Activated naive CD8-positive, alpha-beta T cell treated with anti-CD3 and anti-CD28 coated beads, Interleukin-2, amount 10 ng/mL, durations not matched to agents 7 days and 5 days (primary cell): ENCODE measurements at regions not wholly inside any gene's neighbourhood (a gene's known extent, or its start where the extent isn't known, plus 50 kb on each side); places are given as distances from the start of the nearest gene placed in this dataset.

Experiments
- ATAC-seq: fragments of 150-1000 bp; cut with Tn5 transposase; one replicate; pipeline ENCODE4 v1.10.0; 2021; ENCODE audit warnings: low read depth, moderate library complexity
- POLR2A ChIA-PET: fragments of 350-600 bp; sonication (Branson Sonifier 250); formaldehyde crosslinking; loops from one replicate; lab custom pipeline; 2021; ENCODE audit warnings: antibody characterized with exemption; lab: Charles Lee
- DNase-seq: peaks from one replicate; pipeline ENCODE4 v3.0.0; 2021
- H3K27ac Mint-ChIP-seq: one replicate; pipeline ENCODE4 v1.8.0; 2022; ENCODE audit warnings: mild to moderate bottlenecking, mixed read lengths
- H3K27me3 Mint-ChIP-seq: one replicate; pipeline ENCODE4 v1.8.0; 2022; ENCODE audit warnings: mild to moderate bottlenecking, moderate library complexity, mixed read lengths
- H3K36me3 Mint-ChIP-seq: one replicate; pipeline ENCODE4 v1.8.0; 2021; ENCODE audit warnings: mild to moderate bottlenecking, mixed read lengths
- H3K4me1 Mint-ChIP-seq: one replicate; pipeline ENCODE4 v1.8.0; 2021; ENCODE audit warnings: mixed read lengths
- H3K4me3 Mint-ChIP-seq: one replicate; pipeline ENCODE4 v1.8.0; 2022; ENCODE audit warnings: mild to moderate bottlenecking, moderate library complexity, mixed read lengths
- H3K9me3 Mint-ChIP-seq: one replicate; pipeline ENCODE4 v1.8.0; 2021; ENCODE audit warnings: mixed read lengths

DNA sequence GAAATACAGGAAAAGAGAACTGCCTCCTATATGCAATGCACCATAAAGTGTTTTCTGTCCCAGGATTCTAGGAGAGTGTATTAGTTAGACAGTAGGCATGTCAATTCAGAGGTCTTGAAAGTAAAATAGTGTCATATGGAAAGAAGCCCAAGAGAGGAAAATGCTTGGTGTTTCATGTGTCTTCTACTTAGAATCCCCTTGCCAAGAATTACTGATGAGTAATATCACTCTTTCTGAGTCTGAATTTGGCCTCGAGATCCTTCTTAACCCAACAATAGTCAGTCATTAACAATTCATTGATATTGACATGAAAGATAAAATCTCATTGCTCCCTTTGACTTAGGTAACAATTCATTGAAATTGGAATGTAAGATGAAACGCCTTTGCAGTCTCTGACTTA is 972.2 kb downstream of the TTLL7 start:
- Mint-ChIP-seq H3K27ac (no peak overlapping the region), H3K4me1 (peaks cover 4% of the 10 kb centered on the region), H3K9me3 (peaks cover 1% of the 10 kb centered on the region), H3K27me3 (no peaks in the 10 kb centered on the region), H3K4me3 (no peak overlapping the region), H3K36me3 (no peaks in the 10 kb centered on the region)
- POLR2A ChIA-PET: no interaction called here
- DNase-seq (no peak), ATAC-seq (no peak)

DNA sequence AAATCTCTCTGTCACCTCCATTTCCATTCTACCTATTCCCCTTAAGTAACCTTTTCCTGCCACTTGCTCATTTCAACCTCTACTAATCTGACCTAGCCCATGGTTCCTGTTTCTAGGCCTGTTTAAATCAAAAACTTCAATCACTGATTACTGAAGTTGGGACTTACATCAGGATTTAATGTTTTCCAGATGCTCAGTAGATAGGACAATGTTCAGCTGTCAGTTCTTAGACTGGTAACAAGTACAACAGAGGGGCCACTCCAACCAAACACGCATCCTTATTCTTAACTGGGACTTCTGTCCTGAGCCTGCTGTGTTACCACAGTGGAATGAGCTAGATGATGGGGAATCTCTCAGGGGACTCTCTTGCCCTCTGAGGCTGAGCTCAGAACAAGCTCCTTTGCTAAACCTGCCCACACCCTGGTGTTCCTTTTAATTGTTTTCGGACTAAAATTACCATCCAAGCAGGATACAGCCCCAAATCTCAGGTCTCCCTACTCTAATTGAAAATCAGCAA is 974.6 kb downstream of the TTLL7 start:
- Mint-ChIP-seq H3K4me3 (no peak overlapping the region), H3K4me1 (peaks cover 4% of the 10 kb centered on the region), H3K27me3 (no peaks in the 10 kb centered on the region), H3K9me3 (peaks cover 2% of the 10 kb centered on the region), H3K36me3 (no peaks in the 10 kb centered on the region), H3K27ac (no peak overlapping the region)
- no peak for ATAC-seq
- no peak for DNase-seq
- POLR2A ChIA-PET: no interaction called here

GRCh38 chr1:83023212-83023611 is 975.7 kb downstream of the TTLL7 start:
- Mint-ChIP-seq H3K4me1 (peaks cover 4% of the 10 kb centered on the region), H3K9me3 (peaks cover 2% of the 10 kb centered on the region), H3K27me3 (no peaks in the 10 kb centered on the region), H3K27ac (no peak overlapping the region), H3K4me3 (no peak overlapping the region), H3K36me3 (no peaks in the 10 kb centered on the region)
- ATAC-seq (no peak), DNase-seq (no peak)
- POLR2A ChIA-PET: no interaction called here

DNA sequence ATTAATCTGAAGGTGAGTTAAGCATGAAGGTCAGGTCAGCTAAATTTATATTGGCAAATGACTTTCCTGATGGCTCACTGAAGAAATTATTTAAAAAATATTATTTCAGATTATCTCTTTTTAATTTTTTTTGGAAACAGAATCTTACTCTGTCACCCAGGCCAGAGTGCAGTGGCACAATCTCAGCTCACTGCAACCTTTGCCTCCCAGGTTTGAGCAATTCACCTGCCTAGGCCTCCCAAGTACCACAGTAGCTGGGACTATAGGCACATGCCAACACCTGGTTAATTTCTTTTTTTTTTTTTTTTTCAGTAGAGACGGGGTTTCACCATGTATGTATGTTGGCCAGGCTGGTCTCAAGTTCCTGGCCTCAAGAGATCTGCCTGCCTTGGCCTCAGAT is 976.7 kb downstream of the TTLL7 start:
- Mint-ChIP-seq H3K9me3 (peaks cover 2% of the 10 kb centered on the region), H3K27me3 (no peaks in the 10 kb centered on the region), H3K4me3 (no peak overlapping the region), H3K36me3 (no peaks in the 10 kb centered on the region), H3K4me1 (peaks cover 4% of the 10 kb centered on the region), H3K27ac (no peak overlapping the region)
- POLR2A ChIA-PET: no interaction called here
- ATAC-seq (no peak), DNase-seq (no peak)

DNA sequence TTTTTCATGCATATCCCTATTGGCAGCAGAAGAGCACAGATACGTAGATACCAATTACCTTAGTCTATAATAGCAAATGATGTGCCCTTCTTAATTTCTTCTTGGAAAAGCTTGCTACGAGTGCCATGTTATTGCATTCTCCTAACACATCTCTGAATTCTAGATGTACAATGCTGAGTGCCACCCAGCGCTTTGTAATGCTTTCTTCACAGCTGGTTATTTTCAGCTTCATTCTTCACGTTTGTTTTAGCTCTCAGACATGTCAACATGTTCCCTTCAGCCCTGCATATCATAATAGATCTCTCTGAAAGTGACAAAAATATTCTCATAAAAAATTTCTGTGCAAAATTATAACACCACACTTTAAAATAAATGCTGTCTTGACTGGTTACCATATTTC is 981.2 kb downstream of the TTLL7 start:
- Mint-ChIP-seq H3K4me3 (no peak overlapping the region), H3K27ac (no peak overlapping the region), H3K9me3 (peaks cover 4% of the 10 kb centered on the region), H3K4me1 (no peaks in the 10 kb centered on the region), H3K27me3 (peaks cover 5% of the 10 kb centered on the region), H3K36me3 (no peaks in the 10 kb centered on the region)
- no peak for ATAC-seq
- POLR2A ChIA-PET: no interaction called here
- DNase-seq: no peak

- Mint-ChIP-seq H3K27ac (no peak overlapping the region), H3K4me3 (no peak overlapping the region), H3K27me3 (peaks cover 5% of the 10 kb centered on the region), H3K9me3 (peaks cover 4% of the 10 kb centered on the region), H3K36me3 (no peaks in the 10 kb centered on the region), H3K4me1 (no peaks in the 10 kb centered on the region)
- no peak for DNase-seq
- no peak for ATAC-seq
- POLR2A ChIA-PET: no interaction called here
Observed at GRCh38 chr1:83017276-83017675, 981.7 kb downstream of the TTLL7 start.

DNA sequence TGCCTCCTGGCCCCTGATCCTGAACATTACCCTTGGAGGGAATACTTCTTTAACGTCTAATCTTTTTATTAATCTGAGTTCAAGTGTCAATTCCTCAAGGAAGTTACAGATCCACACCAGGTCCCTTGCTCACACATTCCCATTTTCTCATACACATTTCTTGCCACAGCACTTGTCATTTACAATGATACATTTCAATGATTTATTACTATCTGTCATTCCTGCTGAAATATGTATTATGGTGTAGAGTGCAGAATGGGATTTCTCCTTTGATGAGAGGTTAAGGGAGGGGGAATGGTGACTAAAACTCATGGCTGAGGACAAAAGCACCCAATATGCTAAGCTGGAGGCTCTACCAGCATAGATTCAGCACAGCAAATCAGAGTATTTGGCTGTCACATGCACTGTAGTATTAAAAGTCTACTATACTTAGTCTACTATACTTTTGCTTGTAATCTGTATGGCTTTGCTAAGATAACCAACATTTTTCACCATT is 982.5 kb downstream of the TTLL7 start:
- Mint-ChIP-seq H3K36me3 (no peaks in the 10 kb centered on the region), H3K4me1 (no peaks in the 10 kb centered on the region), H3K9me3 (peaks cover 4% of the 10 kb centered on the region), H3K4me3 (no peak overlapping the region), H3K27me3 (peaks cover 5% of the 10 kb centered on the region), H3K27ac (no peak overlapping the region)
- POLR2A ChIA-PET: no interaction called here
- no peak for DNase-seq
- no peak for ATAC-seq

DNA sequence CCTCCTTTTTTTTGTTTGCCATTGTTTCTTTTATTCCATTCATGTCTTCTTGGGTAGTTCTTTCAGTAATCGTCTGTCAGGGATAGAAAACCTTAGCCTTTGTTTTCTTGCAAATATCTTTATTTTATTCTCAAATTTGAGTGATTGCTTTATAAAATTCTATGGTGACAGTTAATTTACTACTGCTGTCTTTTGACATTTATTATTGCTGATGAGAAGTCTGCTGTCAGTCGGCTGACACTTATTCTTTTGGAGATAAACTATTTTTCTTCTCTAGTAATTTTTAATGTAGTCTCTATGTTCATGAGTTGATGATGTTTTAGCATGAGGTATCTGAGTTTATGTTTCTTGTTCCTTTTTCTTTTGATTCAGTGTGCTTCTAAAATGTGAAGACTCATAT is 983.8 kb downstream of the TTLL7 start:
- ATAC-seq (no peak), DNase-seq (no peak)
- POLR2A ChIA-PET: no interaction called here
- Mint-ChIP-seq H3K36me3 (no peaks in the 10 kb centered on the region), H3K27me3 (peaks cover 8% of the 10 kb centered on the region), H3K4me3 (no peak overlapping the region), H3K27ac (no peak overlapping the region), H3K9me3 (peaks cover 4% of the 10 kb centered on the region), H3K4me1 (no peaks in the 10 kb centered on the region)

- peaks cover 8% of the 10 kb centered on the region for H3K27me3 Mint-ChIP-seq
- DNase-seq: no peak
- H3K27ac Mint-ChIP-seq: no peak overlapping the region
- H3K4me1 Mint-ChIP-seq: no peaks in the 10 kb centered on the region
- POLR2A ChIA-PET: no interaction called here
- H3K4me3 Mint-ChIP-seq: no peak overlapping the region
- peaks cover 2% of the 10 kb centered on the region for H3K9me3 Mint-ChIP-seq
- ATAC-seq: no peak
- no peaks in the 10 kb centered on the region for H3K36me3 Mint-ChIP-seq
Observed at GRCh38 chr1:83012950-83013349, 986.0 kb downstream of the TTLL7 start.

DNA sequence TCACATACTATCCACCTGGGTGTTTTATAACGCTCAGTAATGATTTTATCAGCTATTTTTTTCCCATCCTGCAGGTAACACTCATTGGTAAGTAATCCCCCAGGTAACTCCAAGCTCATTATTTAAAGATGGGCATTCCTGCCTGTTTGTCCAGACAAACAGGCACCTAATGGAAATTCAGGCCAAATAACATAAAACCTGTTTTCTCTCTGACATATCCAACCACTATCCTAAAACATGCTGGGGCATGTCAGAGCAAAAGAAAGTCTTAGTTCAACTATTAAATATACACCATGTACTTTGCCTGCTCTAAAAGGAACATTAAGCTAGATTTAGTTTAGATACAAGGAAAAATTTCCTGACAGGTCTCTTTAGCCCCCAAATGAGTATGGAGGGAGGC is 987.7 kb downstream of the TTLL7 start:
- no peaks in the 10 kb centered on the region for H3K4me1 Mint-ChIP-seq
- no peak overlapping the region for H3K27ac Mint-ChIP-seq
- ATAC-seq (no peak), DNase-seq (no peak)
- peaks cover under 1% of the 10 kb centered on the region for H3K9me3 Mint-ChIP-seq
- peaks cover 7% of the 10 kb centered on the region for H3K27me3 Mint-ChIP-seq
- POLR2A ChIA-PET: no interaction called here
- H3K4me3 Mint-ChIP-seq: no peak overlapping the region
- no peaks in the 10 kb centered on the region for H3K36me3 Mint-ChIP-seq

GRCh38 chr1:83006271-83006670 is 992.7 kb downstream of the TTLL7 start:
- Mint-ChIP-seq H3K27me3 (peaks cover 5% of the 10 kb centered on the region), H3K4me1 (no peaks in the 10 kb centered on the region), H3K4me3 (no peak overlapping the region), H3K9me3 (no peaks in the 10 kb centered on the region), H3K36me3 (no peaks in the 10 kb centered on the region), H3K27ac (no peak overlapping the region)
- no peak for ATAC-seq
- POLR2A ChIA-PET: no interaction called here
- DNase-seq: no peak

GRCh38 chr1:83000286-83000685 is 998.6 kb downstream of the TTLL7 start:
- H3K36me3 Mint-ChIP-seq: no peaks in the 10 kb centered on the region
- POLR2A ChIA-PET: no interaction called here
- no peak for ATAC-seq
- no peak overlapping the region for H3K4me3 Mint-ChIP-seq
- no peaks in the 10 kb centered on the region for H3K4me1 Mint-ChIP-seq
- peaks cover 2% of the 10 kb centered on the region for H3K27me3 Mint-ChIP-seq
- H3K27ac Mint-ChIP-seq: no peak overlapping the region
- no peaks in the 10 kb centered on the region for H3K9me3 Mint-ChIP-seq
- no peak for DNase-seq

- H3K4me1 Mint-ChIP-seq: no peaks in the 10 kb centered on the region
- DNase-seq (no peak), ATAC-seq (no peak)
- no peaks in the 10 kb centered on the region for H3K27me3 Mint-ChIP-seq
- no peak overlapping the region for H3K4me3 Mint-ChIP-seq
- H3K9me3 Mint-ChIP-seq: peaks cover 2% of the 10 kb centered on the region
- no peaks in the 10 kb centered on the region for H3K36me3 Mint-ChIP-seq
- no peak overlapping the region for H3K27ac Mint-ChIP-seq
- POLR2A ChIA-PET: no interaction called here
Observed at GRCh38 chr1:82995951-82996350, 1003.0 kb downstream of the TTLL7 start.

- no peak for ATAC-seq
- Mint-ChIP-seq H3K27me3 (no peaks in the 10 kb centered on the region), H3K4me3 (no peak overlapping the region), H3K36me3 (no peaks in the 10 kb centered on the region), H3K27ac (no peak overlapping the region), H3K4me1 (no peaks in the 10 kb centered on the region), H3K9me3 (peaks cover 5% of the 10 kb centered on the region)
- DNase-seq: no peak
- POLR2A ChIA-PET: no interaction called here
Observed at GRCh38 chr1:82994616-82995263, 1004.2 kb downstream of the TTLL7 start.
